Coronary artery (tissue), 2 donors: ENCODE measurements at regions not wholly inside any gene's neighbourhood (a gene's known extent, or its start where the extent isn't known, plus 50 kb on each side); places are given as distances from the start of the nearest gene placed in this dataset.
"Not testable (repeated sequence)": the region's sequence is repeated elsewhere in the genome, so short reads cannot be mapped to it uniquely, and the experiment has no call there.

ENCODE experiments used
- DNase-seq: peaks from one replicate; pipeline ENCODE4 v3.0.0-alpha.2; 2017; ENCODE audit warnings: low spot score
- H3K27ac ChIP-seq, 2 donors: fragments of 200-600 bp; sonication (generic); one replicate each; pipeline ENCODE4 v1.5.1; 2016 to 2019
- H3K4me3 ChIP-seq: fragments of 200-600 bp; sonication (generic); 2 replicates; pipeline ENCODE4 v1.5.1; 2016; ENCODE audit warnings: mild to moderate bottlenecking, moderate library complexity
- CTCF ChIP-seq: fragments of 200-600 bp; sonication (generic); IDR thresholded peaks from one replicate; pipeline ENCODE4 v1.5.1; 2019; ENCODE audit warnings: antibody characterized with exemption

- DNase-seq, result no peak
- no peak for TF ChIP-seq CTCF
- no peak overlapping the region for H3K27ac ChIP-seq
- H3K4me3 ChIP-seq, result no peak overlapping the region
Observed at GRCh38 chr6:15751721-15752350, 89.0 kb upstream of the DTNBP1 start.

GRCh38 chr6:15748341-15748740, 85.5 kb upstream of the DTNBP1 start:
- H3K4me3 ChIP-seq, result no peak overlapping the region
- no peak for DNase-seq
- H3K27ac ChIP-seq, result no peak overlapping the region
- no peak for TF ChIP-seq CTCF

- DNase-seq, result no peak
- no peak overlapping the region for H3K27ac ChIP-seq
- no peak for TF ChIP-seq CTCF
- no peak overlapping the region for H3K4me3 ChIP-seq
Observed at GRCh38 chr6:15747354-15747883, 84.6 kb upstream of the DTNBP1 start.

- H3K27ac ChIP-seq, result no peak overlapping the region
- H3K4me3 ChIP-seq, result no peak overlapping the region
- DNase-seq, result no peak
- TF ChIP-seq CTCF, result no peak
Observed at GRCh38 chr6:15745781-15746180, 83.0 kb upstream of the DTNBP1 start.

GRCh38 chr6:15744818-15745402, 82.1 kb upstream of the DTNBP1 start:
- no peak for TF ChIP-seq CTCF
- no peak overlapping the region for H3K4me3 ChIP-seq
- DNase-seq, result no peak
- no peak overlapping the region for H3K27ac ChIP-seq

- H3K4me3 ChIP-seq, DNase-seq, H3K27ac ChIP-seq: not testable (repeated sequence)
Observed at GRCh38 chr6:15742013-15742412, 79.2 kb upstream of the DTNBP1 start.

- TF ChIP-seq CTCF, result no peak
- no peak overlapping the region for H3K4me3 ChIP-seq
Observed at GRCh38 chr6:15741405-15741804, 78.6 kb upstream of the DTNBP1 start.

More at GRCh38 chr6:15741405-15741804, 78.6 kb upstream of the DTNBP1 start:
- DNase-seq, result no peak
- H3K27ac ChIP-seq, result no peak overlapping the region
